ENCODE measurements at regions not wholly inside any gene's neighbourhood (a gene's known extent, or its start where the extent isn't known, plus 50 kb on each side); places are given as distances from the start of the nearest gene placed in this dataset.
A peak's percentile ranks its signal among the peaks of the same experiment; 100 is the strongest.

DNA sequence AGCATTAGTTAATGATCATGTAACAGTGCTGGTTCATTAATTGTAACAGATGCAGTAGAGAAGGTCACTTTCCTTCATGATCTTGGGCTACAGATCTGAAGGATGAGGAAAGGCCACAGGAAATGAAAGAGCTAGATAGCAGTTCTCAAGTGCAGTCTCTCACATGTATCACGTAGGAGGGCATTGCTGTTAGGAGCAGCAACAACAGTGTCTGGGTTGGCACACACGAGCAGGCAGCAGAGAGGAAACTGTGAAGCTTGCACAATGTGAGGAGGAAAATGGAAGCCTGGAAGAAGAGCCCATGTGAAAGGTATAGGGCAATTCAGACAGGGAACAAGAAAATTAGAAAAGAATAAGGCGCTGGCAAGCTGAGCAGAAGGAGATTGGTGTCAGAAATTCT, 1741.5 kb downstream of the PCDH9 start:
- H3K36me3 Mint-ChIP-seq (ENCODE audit: unreplicated experiment) = peaks cover 2% of the 10 kb centered on the region
- no peaks in the 10 kb centered on the region for H3K27me3 Mint-ChIP-seq (ENCODE audit: unreplicated experiment)
- TF ChIP-seq, protein P1, sequence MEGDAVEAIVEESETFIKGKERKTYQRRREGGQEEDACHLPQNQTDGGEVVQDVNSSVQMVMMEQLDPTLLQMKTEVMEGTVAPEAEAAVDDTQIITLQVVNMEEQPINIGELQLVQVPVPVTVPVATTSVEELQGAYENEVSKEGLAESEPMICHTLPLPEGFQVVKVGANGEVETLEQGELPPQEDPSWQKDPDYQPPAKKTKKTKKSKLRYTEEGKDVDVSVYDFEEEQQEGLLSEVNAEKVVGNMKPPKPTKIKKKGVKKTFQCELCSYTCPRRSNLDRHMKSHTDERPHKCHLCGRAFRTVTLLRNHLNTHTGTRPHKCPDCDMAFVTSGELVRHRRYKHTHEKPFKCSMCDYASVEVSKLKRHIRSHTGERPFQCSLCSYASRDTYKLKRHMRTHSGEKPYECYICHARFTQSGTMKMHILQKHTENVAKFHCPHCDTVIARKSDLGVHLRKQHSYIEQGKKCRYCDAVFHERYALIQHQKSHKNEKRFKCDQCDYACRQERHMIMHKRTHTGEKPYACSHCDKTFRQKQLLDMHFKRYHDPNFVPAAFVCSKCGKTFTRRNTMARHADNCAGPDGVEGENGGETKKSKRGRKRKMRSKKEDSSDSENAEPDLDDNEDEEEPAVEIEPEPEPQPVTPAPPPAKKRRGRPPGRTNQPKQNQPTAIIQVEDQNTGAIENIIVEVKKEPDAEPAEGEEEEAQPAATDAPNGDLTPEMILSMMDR (IDR thresholded peaks at IDR 0.05) = no peak
- H3K4me3 Mint-ChIP-seq (ENCODE audit: unreplicated experiment) = no peak overlapping the region
- H3K9me3 Mint-ChIP-seq (ENCODE audit: unreplicated experiment) = peaks cover 2% of the 10 kb centered on the region
- DNase-seq (ENCODE audit: extremely low spot score, unreplicated experiment) = no peak
- H3K27ac Mint-ChIP-seq (ENCODE audit: unreplicated experiment) = peak overlapping the region; percentile 61
- H3K4me1 Mint-ChIP-seq (ENCODE audit: unreplicated experiment) = peaks cover 18% of the 10 kb centered on the region

DNA sequence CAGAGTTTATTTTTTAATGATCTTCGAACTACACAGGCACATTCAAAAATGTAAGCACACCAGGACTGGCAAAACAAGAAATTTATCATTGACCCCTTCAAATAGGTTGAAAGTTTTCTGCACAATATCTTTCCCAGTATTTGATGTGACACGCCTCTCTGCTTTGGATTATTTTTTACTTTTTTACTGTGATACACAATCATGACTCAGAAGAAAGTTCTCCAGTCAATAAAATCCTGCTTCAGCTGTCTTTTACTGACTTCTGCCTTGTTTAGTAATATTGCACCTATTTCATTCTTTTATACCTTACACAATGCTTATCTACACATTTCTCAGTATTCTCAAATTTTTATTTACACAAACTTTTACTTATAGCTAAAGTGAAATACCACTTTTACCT, 1750.4 kb downstream of the PCDH9 start:
- Mint-ChIP-seq H3K4me1 (ENCODE audit: unreplicated experiment) (no peaks in the 10 kb centered on the region), H3K4me3 (ENCODE audit: unreplicated experiment) (no peak overlapping the region), H3K36me3 (ENCODE audit: unreplicated experiment) (peaks cover 5% of the 10 kb centered on the region), H3K27ac (ENCODE audit: unreplicated experiment) (no peak overlapping the region), H3K27me3 (ENCODE audit: unreplicated experiment) (no peaks in the 10 kb centered on the region), H3K9me3 (ENCODE audit: unreplicated experiment) (peaks cover 15% of the 10 kb centered on the region)
- TF ChIP-seq, protein P1 (IDR thresholded peaks at IDR 0.05) = no peak
- DNase-seq (ENCODE audit: extremely low spot score, unreplicated experiment) = no peak

DNA sequence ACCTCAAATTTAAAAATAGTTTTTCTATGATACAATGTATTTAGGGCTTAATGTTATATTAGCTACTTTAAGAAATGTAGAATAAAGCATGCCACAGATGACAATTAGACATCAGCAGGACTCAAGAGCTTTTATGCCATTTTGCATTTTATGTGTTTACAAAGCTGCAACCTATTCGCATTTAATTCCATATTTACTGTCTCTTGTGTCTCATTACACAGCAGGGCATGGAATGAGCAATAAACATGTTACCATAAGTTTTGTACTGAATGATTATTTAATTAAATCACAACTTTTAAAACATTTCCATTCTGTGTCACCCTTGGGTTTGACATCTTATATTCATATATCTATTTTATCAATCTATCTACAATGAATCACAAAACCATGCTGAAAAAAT, 1756.9 kb downstream of the PCDH9 start:
- no peaks in the 10 kb centered on the region for H3K36me3 Mint-ChIP-seq (ENCODE audit: unreplicated experiment)
- peaks cover 16% of the 10 kb centered on the region for H3K9me3 Mint-ChIP-seq (ENCODE audit: unreplicated experiment)
- no peak for DNase-seq (ENCODE audit: extremely low spot score, unreplicated experiment)
- no peak overlapping the region for H3K4me3 Mint-ChIP-seq (ENCODE audit: unreplicated experiment)
- no peak overlapping the region for H3K27ac Mint-ChIP-seq (ENCODE audit: unreplicated experiment)
- H3K4me1 Mint-ChIP-seq (ENCODE audit: unreplicated experiment) = peaks cover 8% of the 10 kb centered on the region
- H3K27me3 Mint-ChIP-seq (ENCODE audit: unreplicated experiment) = no peaks in the 10 kb centered on the region
- TF ChIP-seq, protein P1 (IDR thresholded peaks at IDR 0.05) = no peak

DNA sequence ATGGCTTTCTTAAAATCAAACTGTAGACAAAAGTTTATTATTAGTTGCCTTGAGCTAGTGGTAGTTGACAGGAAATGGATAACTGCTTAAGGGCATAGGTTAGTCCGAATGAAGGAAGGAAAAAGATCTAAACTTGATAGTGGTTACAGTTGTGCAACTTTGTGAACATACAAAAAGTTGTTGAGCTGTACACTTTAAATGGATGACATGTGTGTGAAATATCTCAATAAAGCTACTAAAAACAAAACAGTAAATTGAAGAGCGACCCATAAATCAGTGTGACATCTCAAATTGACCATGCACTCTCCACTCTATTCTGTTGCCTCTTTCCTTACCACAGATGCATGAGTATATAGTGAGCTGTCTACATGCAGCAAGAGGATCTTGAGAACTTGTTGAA, 1757.8 kb downstream of the PCDH9 start:
- peaks cover 8% of the 10 kb centered on the region for H3K4me1 Mint-ChIP-seq (ENCODE audit: unreplicated experiment)
- no peaks in the 10 kb centered on the region for H3K27me3 Mint-ChIP-seq (ENCODE audit: unreplicated experiment)
- H3K4me3 Mint-ChIP-seq (ENCODE audit: unreplicated experiment) = no peak overlapping the region
- TF ChIP-seq, protein P1 (IDR thresholded peaks at IDR 0.05) = no peak
- H3K36me3 Mint-ChIP-seq (ENCODE audit: unreplicated experiment) = no peaks in the 10 kb centered on the region
- H3K27ac Mint-ChIP-seq (ENCODE audit: unreplicated experiment) = no peak overlapping the region
- H3K9me3 Mint-ChIP-seq (ENCODE audit: unreplicated experiment) = peaks cover 16% of the 10 kb centered on the region
- no peak for DNase-seq (ENCODE audit: extremely low spot score, unreplicated experiment)

DNA sequence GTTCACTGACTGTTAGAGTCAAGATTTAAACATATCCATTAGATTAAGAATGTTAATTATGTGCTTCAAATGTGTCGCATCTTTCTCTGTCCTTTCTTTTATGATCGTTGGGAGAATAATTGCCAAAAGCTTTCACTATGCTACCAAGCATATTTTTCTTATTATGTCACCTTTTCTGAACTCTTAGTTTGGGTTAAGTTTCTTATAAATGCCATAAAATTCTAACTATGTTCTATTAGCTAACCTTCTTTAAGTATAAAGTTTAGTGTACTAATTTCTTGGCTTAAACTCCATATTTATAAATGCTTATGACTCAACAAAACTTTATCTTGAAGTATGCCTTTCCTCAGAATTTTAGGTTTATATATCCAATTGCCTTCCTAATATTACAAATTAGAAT, 1759.4 kb downstream of the PCDH9 start:
- no peak for DNase-seq (ENCODE audit: extremely low spot score, unreplicated experiment)

More for the DNA sequence above, 1759.4 kb downstream of the PCDH9 start:
- H3K27me3 Mint-ChIP-seq (ENCODE audit: unreplicated experiment) = no peaks in the 10 kb centered on the region
- TF ChIP-seq, protein P1 (IDR thresholded peaks at IDR 0.05) = no peak
- no peaks in the 10 kb centered on the region for H3K36me3 Mint-ChIP-seq (ENCODE audit: unreplicated experiment)
- H3K4me1 Mint-ChIP-seq (ENCODE audit: unreplicated experiment) = peaks cover 8% of the 10 kb centered on the region
- no peak overlapping the region for H3K27ac Mint-ChIP-seq (ENCODE audit: unreplicated experiment)
- H3K9me3 Mint-ChIP-seq (ENCODE audit: unreplicated experiment) = peaks cover 16% of the 10 kb centered on the region
- H3K4me3 Mint-ChIP-seq (ENCODE audit: unreplicated experiment) = no peak overlapping the region
